IgD-negative memory B cell (primary cell): ENCODE measurements at regions not wholly inside any gene's neighbourhood (a gene's known extent, or its start where the extent isn't known, plus 50 kb on each side); places are given as distances from the start of the nearest gene placed in this dataset.

ENCODE experiments used
- H3K27ac Mint-ChIP-seq, 3 donors: one replicate each; pipeline ENCODE4 v1.8.0; 2020 to 2022; ENCODE audit warnings: mild to moderate bottlenecking in 3 of 3, mixed read lengths in 3 of 3, moderate library complexity in 1 of 3
- H3K27me3 Mint-ChIP-seq: one replicate; pipeline ENCODE4 v1.8.0; 2021; ENCODE audit warnings: mixed read lengths
- H3K36me3 Mint-ChIP-seq: one replicate; pipeline ENCODE4 v1.8.0; 2020; ENCODE audit warnings: mild to moderate bottlenecking, mixed read lengths
- H3K4me1 Mint-ChIP-seq, 3 donors: one replicate each; pipeline ENCODE4 v1.8.0; 2020 to 2022; ENCODE audit warnings: mixed read lengths in 3 of 3, mild to moderate bottlenecking in 1 of 3
- H3K4me3 Mint-ChIP-seq, 4 donors: one replicate each; pipeline ENCODE4 v1.8.0; 2020 to 2022; ENCODE audit warnings: mild to moderate bottlenecking in 4 of 4, mixed read lengths in 4 of 4, moderate library complexity in 3 of 4
- H3K9me3 Mint-ChIP-seq, 3 donors: one replicate each; pipeline ENCODE4 v1.8.0; 2020 to 2021; ENCODE audit warnings: mixed read lengths in 3 of 3, mild to moderate bottlenecking in 1 of 3

DNA sequence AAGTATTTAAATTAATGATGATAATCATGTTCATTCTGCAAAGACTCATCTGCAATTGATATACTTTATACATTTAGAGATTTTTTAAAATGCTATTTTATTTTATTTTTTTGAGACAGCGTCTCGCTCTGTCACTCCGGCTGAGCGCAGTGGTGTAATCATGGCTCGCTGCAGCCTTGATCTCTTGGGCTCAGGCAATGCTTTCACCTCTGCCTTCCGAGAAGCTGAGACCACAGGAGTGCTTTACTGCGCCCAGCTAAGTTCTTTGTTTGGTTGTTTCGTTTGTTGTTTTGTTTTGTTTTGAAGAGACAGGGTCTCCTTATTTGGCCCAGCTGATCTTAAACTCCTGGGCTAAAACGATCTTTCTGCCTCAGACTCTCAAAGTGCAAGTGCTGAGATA lies 1541.0 kb downstream of the PCDH7 start:
- Mint-ChIP-seq H3K36me3 (no peaks in the 10 kb centered on the region), H3K4me3 (no peak overlapping the region), H3K9me3 (peaks cover 0 to 8% (median 1%) of the 10 kb centered on the region in 3 donors), H3K4me1 (no peaks in the 10 kb centered on the region), H3K27ac (no peak overlapping the region), H3K27me3 (no peaks in the 10 kb centered on the region)

DNA sequence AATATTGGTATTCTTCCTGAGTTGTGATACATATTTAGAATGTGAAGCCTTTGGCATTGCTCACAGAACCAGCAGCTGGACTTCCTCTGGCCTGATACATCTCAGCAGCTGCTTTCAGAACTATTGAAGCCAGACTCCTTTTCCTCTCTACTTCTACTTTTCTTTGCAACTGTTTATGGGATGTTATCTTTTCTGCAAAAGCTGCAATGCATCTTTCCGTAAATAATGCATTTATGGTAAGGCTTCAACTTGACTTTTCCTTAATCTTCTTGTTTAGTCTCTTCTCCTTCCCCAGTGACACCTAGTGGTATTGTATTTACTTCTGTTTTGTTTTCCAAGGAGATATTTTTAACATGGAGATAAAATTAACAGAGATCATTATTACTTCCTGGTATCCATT lies 1548.7 kb downstream of the PCDH7 start:
- Mint-ChIP-seq H3K36me3 (no peaks in the 10 kb centered on the region), H3K27ac (no peak overlapping the region), H3K4me1 (no peaks in the 10 kb centered on the region)

DNA sequence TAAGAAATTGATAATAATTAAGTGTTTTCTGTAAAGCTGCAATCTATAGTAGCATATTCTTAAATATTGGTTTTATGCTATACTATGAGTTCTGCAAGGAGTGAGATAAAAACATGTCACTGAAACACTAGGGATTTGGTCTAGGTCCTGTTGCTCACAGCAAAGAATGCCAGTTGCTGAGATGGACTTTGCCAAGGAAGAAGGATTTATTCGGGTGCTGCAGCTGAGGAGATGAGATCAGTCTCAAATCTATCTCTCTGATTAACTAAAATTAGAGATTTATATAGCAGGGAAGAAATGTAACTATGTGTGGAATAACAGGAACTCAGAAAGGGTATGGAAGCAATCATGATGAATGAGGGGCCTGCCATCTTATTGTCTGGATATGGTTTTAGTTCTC lies 1569.9 kb downstream of the PCDH7 start:
- peaks cover 0 to 2% (median 0%) of the 10 kb centered on the region in 3 donors for H3K4me1 Mint-ChIP-seq
- no peak overlapping the region for H3K27ac Mint-ChIP-seq
- H3K9me3 Mint-ChIP-seq = peaks cover 0 to 5% (median 5%) of the 10 kb centered on the region in 3 donors
- no peaks in the 10 kb centered on the region for H3K36me3 Mint-ChIP-seq
- H3K4me3 Mint-ChIP-seq = no peak overlapping the region
- H3K27me3 Mint-ChIP-seq = no peaks in the 10 kb centered on the region

More for the DNA sequence above, 1548.7 kb downstream of the PCDH7 start:
- H3K9me3 Mint-ChIP-seq = peaks cover 0 to 15% (median 4%) of the 10 kb centered on the region in 3 donors
- H3K4me3 Mint-ChIP-seq = no peak overlapping the region
- no peaks in the 10 kb centered on the region for H3K27me3 Mint-ChIP-seq

DNA sequence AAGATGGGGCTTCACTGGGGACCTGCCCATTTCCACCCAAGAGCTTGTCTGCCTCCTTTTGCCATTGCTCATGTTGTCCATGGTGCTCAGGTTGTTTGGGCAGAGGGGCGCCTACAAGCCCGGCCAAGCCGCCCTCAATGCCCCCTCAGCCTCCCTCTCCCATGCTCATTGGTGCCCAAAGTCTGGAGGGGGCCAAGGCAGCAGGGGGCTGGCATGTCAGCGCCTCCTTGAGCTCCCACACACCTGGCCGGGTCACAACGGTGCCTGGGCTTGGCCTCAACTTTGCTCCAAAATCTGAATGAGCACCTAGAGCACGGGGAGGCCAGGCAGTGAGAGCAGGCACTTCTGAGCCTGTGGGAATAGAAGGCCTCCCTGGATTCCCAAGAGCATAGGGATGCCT lies 1598.8 kb downstream of the PCDH7 start:
- Mint-ChIP-seq H3K27ac (no peak overlapping the region), H3K9me3 (peaks cover 2 to 19% (median 3%) of the 10 kb centered on the region in 3 donors), H3K4me3 (no peak overlapping the region), H3K4me1 (no peaks in the 10 kb centered on the region), H3K27me3 (no peaks in the 10 kb centered on the region), H3K36me3 (no peaks in the 10 kb centered on the region)

DNA sequence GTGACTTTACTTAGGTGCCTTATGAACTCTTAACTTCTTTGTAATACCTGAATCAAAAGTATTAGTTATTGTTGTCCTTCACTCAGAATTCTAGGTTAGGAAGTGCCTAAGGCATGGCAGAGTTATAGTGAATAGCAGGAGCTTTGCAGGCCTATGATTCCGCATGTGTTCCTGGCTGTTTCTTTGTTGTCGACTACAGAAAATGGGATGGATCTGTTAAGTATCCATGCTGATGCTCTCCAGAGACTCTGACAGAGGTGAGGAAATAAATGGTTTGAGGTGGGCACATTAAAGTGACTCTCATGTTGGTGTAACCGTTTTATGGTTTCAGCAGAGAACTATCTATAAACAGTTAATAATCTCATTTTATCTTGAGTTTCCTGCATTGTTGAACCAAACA lies 1601.3 kb downstream of the PCDH7 start:
- H3K4me1 Mint-ChIP-seq = no peaks in the 10 kb centered on the region
- no peaks in the 10 kb centered on the region for H3K27me3 Mint-ChIP-seq
- no peak overlapping the region for H3K27ac Mint-ChIP-seq
- H3K9me3 Mint-ChIP-seq = peaks cover 5 to 18% (median 8%) of the 10 kb centered on the region in 3 donors
- H3K36me3 Mint-ChIP-seq = no peaks in the 10 kb centered on the region
- no peak overlapping the region for H3K4me3 Mint-ChIP-seq

DNA sequence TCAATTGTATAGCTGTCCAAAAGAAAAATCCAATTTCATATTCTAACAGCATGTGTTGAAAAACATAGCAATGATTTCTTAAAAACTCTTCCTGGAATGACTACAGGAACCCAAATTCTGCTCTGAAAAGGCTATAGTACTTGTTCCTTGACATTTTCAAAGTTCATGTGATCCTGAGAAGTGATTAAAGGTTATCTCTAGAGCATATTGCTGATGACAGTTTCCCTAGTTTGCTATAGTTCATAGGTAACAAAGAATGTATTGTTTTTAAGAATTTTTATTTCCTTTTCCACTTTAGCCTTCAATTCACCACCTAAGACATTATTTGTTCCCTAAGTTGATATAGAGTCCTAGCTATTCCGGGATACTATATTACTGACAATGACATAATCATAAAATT lies 1614.6 kb downstream of the PCDH7 start:
- Mint-ChIP-seq H3K27me3 (no peaks in the 10 kb centered on the region), H3K27ac (no peak overlapping the region), H3K36me3 (no peaks in the 10 kb centered on the region), H3K9me3 (peaks cover 0 to 14% (median 0%) of the 10 kb centered on the region in 3 donors), H3K4me1 (no peaks in the 10 kb centered on the region), H3K4me3 (no peak overlapping the region)

DNA sequence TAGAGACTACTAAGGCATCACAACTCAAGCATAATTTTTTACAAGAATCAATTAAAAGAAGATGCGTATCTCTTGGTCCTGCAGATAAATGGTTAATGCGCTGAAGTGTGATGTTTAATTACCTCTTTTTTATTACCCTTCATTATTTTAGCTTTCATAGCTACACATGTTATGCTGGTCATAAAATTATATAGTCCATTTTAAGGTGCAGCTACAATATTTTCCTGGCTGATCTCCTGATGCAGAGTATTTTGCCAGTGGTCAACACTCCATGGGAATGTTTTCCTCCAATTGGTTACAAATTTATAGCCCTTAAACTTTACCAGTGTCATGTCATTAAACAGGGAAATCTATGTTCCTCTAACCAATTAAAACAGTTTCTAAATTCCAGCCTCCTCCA lies 1617.2 kb downstream of the PCDH7 start:
- Mint-ChIP-seq H3K27me3 (no peaks in the 10 kb centered on the region), H3K27ac (no peak overlapping the region), H3K4me3 (no peak overlapping the region), H3K36me3 (no peaks in the 10 kb centered on the region), H3K9me3 (peaks cover 0 to 20% (median 0%) of the 10 kb centered on the region in 3 donors), H3K4me1 (no peaks in the 10 kb centered on the region)

DNA sequence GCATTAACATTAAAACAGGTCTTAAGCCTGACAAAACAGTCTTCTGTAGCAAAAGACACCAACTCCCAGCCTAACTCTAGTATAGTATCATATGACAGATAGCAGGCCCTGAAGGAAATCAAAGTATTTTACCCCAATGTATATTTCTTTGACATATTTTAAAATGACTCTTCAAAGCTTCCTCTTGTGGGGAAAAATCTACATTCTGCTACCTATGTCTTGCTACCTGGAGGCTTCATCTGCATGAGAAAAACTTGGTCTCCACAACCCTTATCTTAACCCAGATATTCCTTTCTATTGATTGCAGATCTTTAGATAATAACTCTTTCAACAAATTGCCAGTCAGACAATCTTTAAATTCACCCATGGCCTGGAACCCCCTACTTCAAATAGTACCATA lies 1620.4 kb downstream of the PCDH7 start:
- Mint-ChIP-seq H3K9me3 (peaks cover 0 to 18% (median 3%) of the 10 kb centered on the region in 3 donors), H3K4me1 (no peaks in the 10 kb centered on the region), H3K36me3 (no peaks in the 10 kb centered on the region)

DNA sequence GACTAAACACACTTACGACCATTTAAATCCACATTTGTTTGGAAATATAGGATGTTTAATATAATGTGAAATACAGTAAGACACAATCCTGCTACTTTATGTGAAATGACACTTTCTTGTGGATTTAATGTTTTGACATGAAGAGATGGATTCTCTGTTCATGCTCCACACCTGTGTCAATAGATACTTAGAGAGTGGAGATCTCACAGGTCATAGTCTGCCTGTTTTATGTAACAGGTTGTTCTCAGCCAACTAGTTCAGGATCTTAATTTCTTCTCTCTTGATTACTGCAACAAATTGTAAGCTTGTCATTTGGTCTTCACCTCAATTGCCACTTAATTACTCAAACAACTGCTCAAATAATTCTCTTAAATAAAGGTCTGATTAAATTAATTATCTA lies 1621.2 kb downstream of the PCDH7 start:
- H3K27ac Mint-ChIP-seq = no peak overlapping the region
- H3K4me3 Mint-ChIP-seq = no peak overlapping the region
- H3K27me3 Mint-ChIP-seq = no peaks in the 10 kb centered on the region
- peaks cover 0 to 20% (median 3%) of the 10 kb centered on the region in 3 donors for H3K9me3 Mint-ChIP-seq
- H3K4me1 Mint-ChIP-seq = no peaks in the 10 kb centered on the region
- H3K36me3 Mint-ChIP-seq = no peaks in the 10 kb centered on the region

More for the DNA sequence above, 1620.4 kb downstream of the PCDH7 start:
- Mint-ChIP-seq H3K27me3 (no peaks in the 10 kb centered on the region), H3K27ac (no peak overlapping the region), H3K4me3 (no peak overlapping the region)

DNA sequence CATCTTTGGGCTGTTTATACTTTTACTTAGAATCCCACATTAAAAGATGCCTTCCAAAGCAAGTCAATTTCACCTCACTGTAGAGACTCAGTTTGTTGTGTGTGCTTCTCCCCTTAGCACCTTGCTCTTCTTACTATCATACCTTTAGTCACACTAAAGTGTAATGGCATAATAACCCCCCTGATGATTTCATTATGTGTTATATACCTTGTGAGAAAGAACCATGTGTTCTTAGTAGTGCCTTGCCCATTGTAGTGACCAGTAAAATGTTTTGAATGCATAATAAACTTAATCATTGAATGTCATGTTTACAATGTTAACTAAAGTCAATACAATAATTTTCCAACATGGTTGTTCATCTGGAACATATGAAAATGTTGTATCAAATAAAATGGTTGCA lies 1621.9 kb downstream of the PCDH7 start:
- Mint-ChIP-seq H3K4me1 (no peaks in the 10 kb centered on the region), H3K9me3 (peaks cover 0 to 15% (median 3%) of the 10 kb centered on the region in 3 donors), H3K4me3 (no peak overlapping the region), H3K36me3 (no peaks in the 10 kb centered on the region), H3K27ac (no peak overlapping the region), H3K27me3 (no peaks in the 10 kb centered on the region)

DNA sequence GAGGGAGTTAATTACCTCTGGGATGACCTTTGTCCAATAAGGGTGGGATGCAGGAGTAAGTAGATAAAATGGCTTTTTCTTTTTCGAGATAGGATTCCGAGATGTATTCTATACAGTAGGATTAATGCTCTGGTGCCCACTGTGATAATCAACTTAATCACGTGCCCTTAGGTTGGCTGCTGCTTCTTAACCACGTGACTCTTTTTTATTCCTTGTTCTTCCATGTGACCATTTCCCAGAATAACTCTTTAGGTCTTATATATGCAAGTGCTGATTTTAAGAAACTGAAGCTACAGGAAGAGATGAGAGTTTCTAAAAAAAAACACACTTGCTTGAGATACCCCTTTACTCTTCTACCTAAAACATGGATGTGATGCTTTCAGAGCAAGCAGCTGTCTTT lies 1628.9 kb downstream of the PCDH7 start:
- H3K4me3 Mint-ChIP-seq = no peak overlapping the region
- H3K27me3 Mint-ChIP-seq = no peaks in the 10 kb centered on the region
- H3K9me3 Mint-ChIP-seq = peaks cover 0 to 16% (median 5%) of the 10 kb centered on the region in 3 donors
- H3K4me1 Mint-ChIP-seq = no peaks in the 10 kb centered on the region
- no peaks in the 10 kb centered on the region for H3K36me3 Mint-ChIP-seq
- no peak overlapping the region for H3K27ac Mint-ChIP-seq

DNA sequence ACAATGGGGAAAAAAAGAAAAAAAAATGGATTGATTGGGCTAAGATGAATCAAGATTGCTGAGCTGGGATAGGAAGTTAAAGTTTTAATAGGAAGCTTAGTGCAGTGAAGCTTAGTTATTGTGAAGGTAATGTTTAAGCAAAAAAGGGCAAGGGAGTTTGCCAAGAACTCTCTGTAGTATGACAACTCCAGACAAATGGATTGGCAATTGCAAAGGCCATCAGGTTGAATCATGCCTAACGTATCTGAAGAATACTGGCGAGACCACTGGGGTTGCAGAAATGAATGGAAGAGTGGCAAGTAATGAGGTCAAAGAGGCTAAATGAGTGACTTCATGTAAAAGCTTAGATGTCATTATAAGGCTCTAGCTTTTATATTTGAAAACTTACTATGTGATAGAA lies 1654.0 kb downstream of the PCDH7 start:
- Mint-ChIP-seq H3K9me3 (peaks cover 0 to 15% (median 3%) of the 10 kb centered on the region in 3 donors), H3K27me3 (no peaks in the 10 kb centered on the region), H3K36me3 (no peaks in the 10 kb centered on the region), H3K27ac (no peak overlapping the region), H3K4me3 (no peak overlapping the region), H3K4me1 (no peaks in the 10 kb centered on the region)

DNA sequence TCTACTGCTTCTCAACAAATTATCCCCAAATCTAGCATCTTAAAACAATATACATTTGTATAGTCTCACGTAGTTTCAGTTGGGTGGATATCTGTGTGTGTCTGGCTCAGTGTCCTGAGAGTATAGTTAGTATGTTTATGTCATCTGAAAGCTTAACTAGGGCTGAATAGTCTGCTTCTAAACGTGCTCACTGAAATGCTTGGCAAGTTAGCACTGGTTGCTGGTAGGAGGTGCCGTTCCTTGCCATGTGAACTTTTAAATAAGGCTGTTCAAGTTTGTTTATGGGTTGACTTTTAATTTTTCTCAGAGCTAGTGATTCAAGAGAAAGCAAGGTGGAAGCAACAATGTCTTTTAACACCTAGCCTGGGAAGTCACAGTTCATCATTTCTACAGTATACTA lies 1673.6 kb downstream of the PCDH7 start:
- H3K9me3 Mint-ChIP-seq = peaks cover 2 to 7% (median 6%) of the 10 kb centered on the region in 3 donors
- no peaks in the 10 kb centered on the region for H3K36me3 Mint-ChIP-seq
- H3K27me3 Mint-ChIP-seq = no peaks in the 10 kb centered on the region
- no peaks in the 10 kb centered on the region for H3K4me1 Mint-ChIP-seq
- no peak overlapping the region for H3K27ac Mint-ChIP-seq
- no peak overlapping the region for H3K4me3 Mint-ChIP-seq

DNA sequence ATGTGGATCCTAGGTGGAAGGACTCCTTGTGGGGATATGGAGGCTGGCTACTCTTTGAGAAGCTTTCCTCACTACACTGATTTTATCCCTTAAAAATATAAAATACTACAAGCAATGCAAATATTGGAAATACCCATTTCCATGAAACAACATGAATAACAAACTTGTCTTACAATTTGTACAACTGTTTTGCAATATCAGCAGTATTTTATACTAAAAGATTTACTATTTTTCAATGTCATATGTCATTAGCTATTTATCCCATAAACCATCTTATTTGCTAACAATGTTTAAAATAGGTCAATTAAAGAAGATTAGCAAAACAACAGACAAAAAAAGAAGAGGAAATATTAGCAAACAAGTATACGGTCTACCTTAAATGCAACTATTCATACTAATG lies 1674.1 kb downstream of the PCDH7 start:
- H3K36me3 Mint-ChIP-seq = no peaks in the 10 kb centered on the region
- no peaks in the 10 kb centered on the region for H3K4me1 Mint-ChIP-seq
- peaks cover 2 to 7% (median 6%) of the 10 kb centered on the region in 3 donors for H3K9me3 Mint-ChIP-seq
- H3K27me3 Mint-ChIP-seq = no peaks in the 10 kb centered on the region
- H3K27ac Mint-ChIP-seq = no peak overlapping the region
- H3K4me3 Mint-ChIP-seq = no peak overlapping the region

DNA sequence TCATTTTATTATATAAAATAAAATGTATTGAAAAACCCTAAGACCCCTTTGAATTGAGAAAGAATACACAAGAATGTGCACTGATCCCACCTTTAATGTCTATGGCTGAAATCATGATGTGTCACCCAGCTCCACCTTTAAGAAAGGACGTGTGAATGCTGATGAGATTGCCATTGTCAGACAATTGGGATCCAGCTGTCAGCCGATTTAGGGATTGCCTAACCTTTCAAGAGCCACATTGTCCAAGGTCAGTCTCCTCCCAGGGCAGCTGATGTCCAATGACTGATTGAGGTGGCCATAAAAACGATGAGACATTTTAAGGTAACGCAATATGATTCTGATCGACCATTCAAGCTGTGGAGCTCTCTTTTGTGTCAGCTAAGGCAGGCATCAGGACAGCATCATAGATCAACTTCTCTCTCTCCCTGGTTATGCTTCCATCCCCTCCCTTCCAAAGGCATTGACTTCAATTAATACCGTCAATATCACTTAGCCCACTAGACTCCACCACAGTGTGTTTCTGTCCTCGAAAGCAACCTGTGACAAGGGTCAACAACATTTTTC lies 1676.4 kb downstream of the PCDH7 start:
- Mint-ChIP-seq H3K27ac (no peak overlapping the region), H3K36me3 (no peaks in the 10 kb centered on the region), H3K9me3 (peaks cover 2 to 6% (median 3%) of the 10 kb centered on the region in 3 donors), H3K27me3 (no peaks in the 10 kb centered on the region), H3K4me1 (no peaks in the 10 kb centered on the region), H3K4me3 (no peak overlapping the region)

DNA sequence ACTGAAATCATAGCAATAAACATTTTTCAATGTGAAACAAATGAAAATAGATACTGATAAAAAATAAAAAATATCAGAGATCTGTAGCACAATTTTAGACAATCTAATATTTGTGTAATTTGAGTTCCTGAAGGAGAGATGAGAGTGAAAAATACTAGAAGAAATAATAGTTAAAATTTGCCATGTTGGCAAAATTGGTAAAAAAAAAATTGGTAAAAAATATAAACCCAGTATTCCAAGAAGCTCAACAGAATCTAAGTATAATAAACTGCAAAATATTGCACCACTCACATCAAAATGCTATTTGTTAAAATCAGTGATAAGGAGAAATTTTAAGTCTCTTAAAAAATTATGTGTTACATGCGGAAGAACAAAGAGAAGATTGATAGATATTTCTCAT lies 1680.7 kb downstream of the PCDH7 start:
- Mint-ChIP-seq H3K4me3 (no peak overlapping the region), H3K9me3 (peaks cover 2 to 7% (median 3%) of the 10 kb centered on the region in 3 donors), H3K27ac (no peak overlapping the region), H3K36me3 (no peaks in the 10 kb centered on the region), H3K4me1 (no peaks in the 10 kb centered on the region), H3K27me3 (no peaks in the 10 kb centered on the region)
